Suprapubic skin (tissue), 4 donors: ENCODE measurements at regions not wholly inside any gene's neighbourhood (a gene's known extent, or its start where the extent isn't known, plus 50 kb on each side); places are given as distances from the start of the nearest gene placed in this dataset.

Source experiments
- DNase-seq, 2 donors: peaks; one replicate each; pipeline ENCODE4 v3.0.0-alpha.2; 2019; ENCODE audit warnings: low spot score in 2 of 2
- H3K27ac ChIP-seq: fragments of 200-600 bp; sonication (generic); one replicate; pipeline ENCODE4 v1.5.1; 2019
- H3K27me3 ChIP-seq: fragments of 200-600 bp; sonication (generic); one replicate; pipeline ENCODE4 v1.5.1; 2019
- H3K36me3 ChIP-seq: fragments of 200-600 bp; sonication (generic); one replicate; pipeline ENCODE4 v1.5.1; 2019
- H3K4me1 ChIP-seq: fragments of 200-600 bp; sonication (generic); one replicate; pipeline ENCODE4 v1.5.1; 2019
- H3K4me3 ChIP-seq: fragments of 200-600 bp; sonication (generic); one replicate; pipeline ENCODE4 v1.5.1; 2019; ENCODE audit warnings: mild to moderate bottlenecking
- H3K9me3 ChIP-seq: fragments of 200-600 bp; sonication (generic); one replicate; pipeline ENCODE4 v1.5.1; 2019
- CTCF ChIP-seq, 2 donors: fragments of 200-600 bp in 1 of 2; fragments of 450-650 bp in 1 of 2; sonication (generic) in 1 of 2; IDR thresholded peaks; one replicate each; pipeline ENCODE4 v1.5.1; 2016 to 2019; ENCODE audit warnings: antibody characterized with exemption in 2 of 2, mild to moderate bottlenecking in 1 of 2, moderate library complexity in 1 of 2
- EP300 ChIP-seq: sonication (generic); formaldehyde crosslinking; IDR thresholded peaks from one replicate; pipeline ENCODE4 v1.6.1; 2017; ENCODE audit warnings: antibody characterized with exemption
- POLR2A ChIP-seq, 2 donors: fragments of 450-650 bp; IDR thresholded peaks; one replicate each; pipeline ENCODE4 v1.6.1; 2017; ENCODE audit warnings: antibody characterized with exemption in 2 of 2, mild to moderate bottlenecking in 2 of 2, moderate library complexity in 2 of 2
- POLR2AphosphoS5 ChIP-seq, 3 donors: sonication (generic); formaldehyde crosslinking; IDR thresholded peaks; one replicate each; pipeline ENCODE4 v1.6.1; 2017; ENCODE audit warnings: antibody characterized with exemption in 3 of 3
- WGBS: methylation state at CpG from one replicate; pipeline ENCODE4 v1.1.5; 2018; 5-methylcytosine and 5-hydroxymethylcytosine counted together

- Histone ChIP-seq H3K27me3 (no peaks in the 10 kb centered on the region), H3K4me1 (no peaks in the 10 kb centered on the region), H3K36me3 (no peaks in the 10 kb centered on the region), H3K9me3 (no peaks in the 10 kb centered on the region), H3K4me3 (no peak overlapping the region), H3K27ac (no peak overlapping the region)
- WGBS, result 92% methylated on average over 5 of the region's 5 CpGs
- no peak for DNase-seq
- TF ChIP-seq POLR2AphosphoS5 (IDR thresholded peaks at IDR 0.05) (no peak), EP300 (no peak), POLR2A (IDR thresholded peaks at IDR 0.05) (no peak), CTCF (IDR thresholded peaks at IDR 0.05) (no peak)
Measured at GRCh38 chr11:123257370-123257769, 62.3 kb upstream of the CLMP start.

GRCh38 chr11:123255909-123256308 lies 60.9 kb upstream of the CLMP start:
- H3K9me3 ChIP-seq, result no peaks in the 10 kb centered on the region
- H3K27ac ChIP-seq, result no peak overlapping the region
- H3K36me3 ChIP-seq, result no peaks in the 10 kb centered on the region
- H3K4me1 ChIP-seq, result no peaks in the 10 kb centered on the region
- 32% methylated on average over 8 of the region's 8 CpGs for WGBS
- no peak overlapping the region for H3K4me3 ChIP-seq
- DNase-seq, result no peak
- no peaks in the 10 kb centered on the region for H3K27me3 ChIP-seq
- TF ChIP-seq POLR2A (IDR thresholded peaks at IDR 0.05) (no peak), POLR2AphosphoS5 (IDR thresholded peaks at IDR 0.05) (no peak), CTCF (IDR thresholded peaks at IDR 0.05) (no peak), EP300 (no peak)

- Histone ChIP-seq H3K4me3 (no peak overlapping the region), H3K9me3 (no peaks in the 10 kb centered on the region), H3K4me1 (no peaks in the 10 kb centered on the region), H3K27ac (no peak overlapping the region), H3K27me3 (no peaks in the 10 kb centered on the region), H3K36me3 (no peaks in the 10 kb centered on the region)
- 97% methylated on average over 3 of the region's 3 CpGs for WGBS
- DNase-seq, result no peak
- TF ChIP-seq EP300 (no peak), CTCF (IDR thresholded peaks at IDR 0.05) (no peak), POLR2A (IDR thresholded peaks at IDR 0.05) (no peak), POLR2AphosphoS5 (IDR thresholded peaks at IDR 0.05) (no peak)
Measured at GRCh38 chr11:123254357-123254756, 59.3 kb upstream of the CLMP start.

DNA sequence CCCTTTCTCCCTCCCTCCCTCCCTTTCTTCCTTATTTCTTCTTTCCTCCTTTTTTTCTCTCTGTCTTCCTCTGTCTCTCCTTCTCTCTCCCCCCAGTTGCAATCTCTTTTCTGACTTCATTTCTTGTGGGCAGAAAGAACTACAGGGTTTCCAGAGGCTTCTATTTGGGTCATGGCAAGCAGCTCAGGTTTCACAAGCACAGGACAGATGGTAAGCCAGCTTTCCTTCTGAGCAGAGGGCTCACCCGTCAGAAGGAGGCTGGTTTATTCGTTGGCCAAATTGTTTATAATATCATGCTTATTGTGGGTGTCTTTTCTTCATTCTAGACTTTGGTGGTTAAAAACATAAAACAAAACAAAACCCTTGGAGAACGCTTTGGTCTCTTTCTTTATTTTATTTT lies 58.9 kb upstream of the CLMP start:
- Histone ChIP-seq H3K9me3 (no peaks in the 10 kb centered on the region), H3K36me3 (no peaks in the 10 kb centered on the region), H3K27me3 (no peaks in the 10 kb centered on the region), H3K4me3 (no peak overlapping the region), H3K4me1 (no peaks in the 10 kb centered on the region), H3K27ac (no peak overlapping the region)
- 69% methylated on average over 3 of the region's 3 CpGs for WGBS
- DNase-seq, result no peak
- TF ChIP-seq POLR2A (IDR thresholded peaks at IDR 0.05), result no peak
- TF ChIP-seq POLR2AphosphoS5 (IDR thresholded peaks at IDR 0.05), result no peak

DNA sequence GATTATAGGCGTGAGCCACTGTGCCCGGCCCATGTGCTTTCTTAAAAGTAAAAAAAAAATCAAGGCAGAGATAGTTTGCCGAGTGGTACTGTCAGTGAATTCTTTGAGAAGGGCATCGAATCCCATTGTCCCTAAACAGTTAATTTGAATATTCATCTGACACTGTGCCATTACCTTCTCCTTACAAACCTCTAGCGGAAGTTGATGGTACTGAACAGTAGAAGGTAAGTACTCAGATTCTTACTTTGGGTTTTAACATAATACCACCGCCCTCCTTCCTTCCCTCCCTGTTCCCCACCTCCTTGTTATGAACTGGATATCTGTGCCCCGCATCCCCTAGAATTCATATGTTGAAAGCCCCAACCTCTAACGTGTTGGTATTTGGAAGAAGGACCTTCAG lies 58.2 kb upstream of the CLMP start:
- no peak overlapping the region for H3K27ac ChIP-seq
- no peak for DNase-seq
- no peaks in the 10 kb centered on the region for H3K36me3 ChIP-seq
- no peak for TF ChIP-seq EP300
- TF ChIP-seq POLR2A (IDR thresholded peaks at IDR 0.05), result no peak
- no peak for TF ChIP-seq POLR2AphosphoS5 (IDR thresholded peaks at IDR 0.05)
- TF ChIP-seq CTCF (IDR thresholded peaks at IDR 0.05), result no peak
- H3K4me1 ChIP-seq, result no peaks in the 10 kb centered on the region
- no peaks in the 10 kb centered on the region for H3K27me3 ChIP-seq
- WGBS, result 94% methylated on average over 8 of the region's 8 CpGs
- no peaks in the 10 kb centered on the region for H3K9me3 ChIP-seq
- no peak overlapping the region for H3K4me3 ChIP-seq

- 50% methylated on average over 7 of the region's 7 CpGs for WGBS
- Histone ChIP-seq H3K36me3 (no peaks in the 10 kb centered on the region), H3K4me1 (no peaks in the 10 kb centered on the region), H3K9me3 (no peaks in the 10 kb centered on the region), H3K27me3 (no peaks in the 10 kb centered on the region), H3K27ac (no peak overlapping the region), H3K4me3 (no peak overlapping the region)
- DNase-seq, result no peak
- no peak for TF ChIP-seq POLR2A (IDR thresholded peaks at IDR 0.05)
- TF ChIP-seq EP300, result no peak
- no peak for TF ChIP-seq CTCF (IDR thresholded peaks at IDR 0.05)
- no peak for TF ChIP-seq POLR2AphosphoS5 (IDR thresholded peaks at IDR 0.05)
Measured at GRCh38 chr11:123251657-123252344, 56.8 kb upstream of the CLMP start.
